Embryonic facial prominence (tissue), 1 donor: ENCODE measurements at regions not wholly inside any gene's neighbourhood (a gene's known extent, or its start where the extent isn't known, plus 50 kb on each side); places are given as distances from the start of the nearest gene placed in this dataset.
"Not testable (repeated sequence)": the region's sequence is repeated elsewhere in the genome, so short reads cannot be mapped to it uniquely, and the experiment has no call there.

Source experiments
- DNase-seq: peaks from one replicate; pipeline ENCODE4 v3.0.0-alpha.2; 2016; ENCODE audit errors: extremely low spot score

- no peak for DNase-seq
Observed at GRCh38 chr18:76046221-76046620, 448.8 kb downstream of the ZNF516 start.

GRCh38 chr18:76042511-76042910 is 452.5 kb downstream of the ZNF516 start:
- no peak for DNase-seq

- DNase-seq: no peak
Observed at GRCh38 chr18:76018210-76018609, 476.8 kb downstream of the ZNF516 start.

- no peak for DNase-seq
Observed at GRCh38 chr18:76013057-76013456, 482.0 kb downstream of the ZNF516 start.

- DNase-seq: no peak
Observed at GRCh38 chr18:76005632-76006208, 489.3 kb downstream of the ZNF516 start.

- DNase-seq: not testable (repeated sequence)
Observed at GRCh38 chr18:75987913-75988312, 507.1 kb downstream of the ZNF516 start.

- DNase-seq: no peak
Observed at GRCh38 chr18:75984853-75985252, 510.2 kb downstream of the ZNF516 start.

GRCh38 chr18:75981102-75981501 is 513.9 kb downstream of the ZNF516 start:
- no peak for DNase-seq

GRCh38 chr18:75977081-75977480 is 518.0 kb downstream of the ZNF516 start:
- DNase-seq: peak; percentile 58

GRCh38 chr18:75970212-75970611 is 524.8 kb downstream of the ZNF516 start:
- DNase-seq: no peak

- DNase-seq: no peak
Observed at GRCh38 chr18:75966431-75966830, 528.6 kb downstream of the ZNF516 start.

- DNase-seq: no peak
Observed at GRCh38 chr18:75962036-75962572, 532.9 kb downstream of the ZNF516 start.

- DNase-seq: not testable (repeated sequence)
Observed at GRCh38 chr18:75960356-75960755, 532.9 kb upstream of the SMIM21 start.

- DNase-seq: no peak
Observed at GRCh38 chr18:75959150-75959549, 531.6 kb upstream of the SMIM21 start.

- no peak for DNase-seq
Observed at GRCh38 chr18:75958683-75959082, 531.2 kb upstream of the SMIM21 start.

- no peak for DNase-seq
Observed at GRCh38 chr18:75945265-75945933, 517.9 kb upstream of the SMIM21 start.

- DNase-seq: no peak
Observed at GRCh38 chr18:75937306-75937705, 509.8 kb upstream of the SMIM21 start.

- no peak for DNase-seq
Observed at GRCh38 chr18:75936862-75937261, 509.4 kb upstream of the SMIM21 start.

- DNase-seq: no peak
Observed at GRCh38 chr18:75931079-75931478, 503.6 kb upstream of the SMIM21 start.

- DNase-seq: no peak
Observed at GRCh38 chr18:75928706-75929105, 501.2 kb upstream of the SMIM21 start.

- no peak for DNase-seq
Observed at GRCh38 chr18:75927791-75928190, 500.3 kb upstream of the SMIM21 start.

GRCh38 chr18:75926811-75927210 is 499.3 kb upstream of the SMIM21 start:
- no peak for DNase-seq

GRCh38 chr18:75923169-75923568 is 495.7 kb upstream of the SMIM21 start:
- DNase-seq: no peak

GRCh38 chr18:75916624-75916982 is 489.1 kb upstream of the SMIM21 start:
- no peak for DNase-seq
